Neural progenitor cell (in vitro differentiated cells): ENCODE measurements at regions not wholly inside any gene's neighbourhood (a gene's known extent, or its start where the extent isn't known, plus 50 kb on each side); places are given as distances from the start of the nearest gene placed in this dataset.

Experiments
- EZH2 ChIP-seq: fragments of 200-600 bp; sonication (generic); IDR thresholded peaks from 2 replicates; pipeline ENCODE4 v1.6.1; 2017; ENCODE audit warnings: antibody characterized with exemption, mild to moderate bottlenecking, moderate library complexity
- EZH2phosphoT487 ChIP-seq: fragments of 200-600 bp; sonication (generic); IDR thresholded peaks from 2 replicates; pipeline ENCODE4 v1.6.1; 2017; ENCODE audit warnings: antibody characterized with exemption
- TF ChIP-seq, protein P1 (sequence below): fragments of 200-600 bp; sonication (generic); IDR thresholded peaks from 2 replicates; pipeline ENCODE4 v1.5.1; 2017; ENCODE audit warnings: antibody characterized with exemption, mild to moderate bottlenecking

DNA sequence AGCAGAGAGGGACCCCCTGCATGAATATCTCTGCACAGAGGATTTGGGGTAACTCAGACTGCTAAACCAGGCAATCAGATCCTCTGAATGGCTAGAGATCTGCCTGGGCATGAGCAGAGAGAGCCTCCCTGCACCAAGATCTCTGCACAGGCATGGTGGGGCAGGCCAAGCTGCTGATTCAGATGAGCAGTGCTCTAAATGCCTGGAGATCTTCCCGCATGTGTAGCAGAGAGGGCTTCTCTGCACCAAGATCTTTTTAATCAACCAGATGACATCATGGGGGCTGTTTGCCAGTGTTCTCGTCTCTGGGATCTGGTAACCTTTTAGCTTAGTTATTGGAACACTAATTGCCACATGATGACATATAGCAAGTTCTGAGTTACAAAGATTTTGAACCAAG is 301.3 kb upstream of the GALNT5 start:
- TF ChIP-seq, protein P1, sequence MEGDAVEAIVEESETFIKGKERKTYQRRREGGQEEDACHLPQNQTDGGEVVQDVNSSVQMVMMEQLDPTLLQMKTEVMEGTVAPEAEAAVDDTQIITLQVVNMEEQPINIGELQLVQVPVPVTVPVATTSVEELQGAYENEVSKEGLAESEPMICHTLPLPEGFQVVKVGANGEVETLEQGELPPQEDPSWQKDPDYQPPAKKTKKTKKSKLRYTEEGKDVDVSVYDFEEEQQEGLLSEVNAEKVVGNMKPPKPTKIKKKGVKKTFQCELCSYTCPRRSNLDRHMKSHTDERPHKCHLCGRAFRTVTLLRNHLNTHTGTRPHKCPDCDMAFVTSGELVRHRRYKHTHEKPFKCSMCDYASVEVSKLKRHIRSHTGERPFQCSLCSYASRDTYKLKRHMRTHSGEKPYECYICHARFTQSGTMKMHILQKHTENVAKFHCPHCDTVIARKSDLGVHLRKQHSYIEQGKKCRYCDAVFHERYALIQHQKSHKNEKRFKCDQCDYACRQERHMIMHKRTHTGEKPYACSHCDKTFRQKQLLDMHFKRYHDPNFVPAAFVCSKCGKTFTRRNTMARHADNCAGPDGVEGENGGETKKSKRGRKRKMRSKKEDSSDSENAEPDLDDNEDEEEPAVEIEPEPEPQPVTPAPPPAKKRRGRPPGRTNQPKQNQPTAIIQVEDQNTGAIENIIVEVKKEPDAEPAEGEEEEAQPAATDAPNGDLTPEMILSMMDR = no peak
- TF ChIP-seq EZH2 (no peak), EZH2phosphoT487 (no peak)
